Gastrocnemius medialis (tissue), 4 donors: ENCODE measurements at regions not wholly inside any gene's neighbourhood (a gene's known extent, or its start where the extent isn't known, plus 50 kb on each side); places are given as distances from the start of the nearest gene placed in this dataset.
"Not testable (repeated sequence)": the region's sequence is repeated elsewhere in the genome, so short reads cannot be mapped to it uniquely, and the experiment has no call there.

Experiments
- ATAC-seq, 2 donors: fragments of 150-250 bp; one replicate each; pipeline ENCODE4 v1.9.1; 2016
- DNase-seq, 2 donors: peaks; one replicate each; pipeline ENCODE4 v3.0.0-alpha.2; 2019
- H3K27ac ChIP-seq, 4 donors: fragments of 200-600 bp; sonication (generic); 1 replicate in 1 of 4; 2 replicates in 3 of 4; pipeline ENCODE4 v1.5.1; 2016 to 2018; ENCODE audit warnings: mild to moderate bottlenecking in 2 of 4, moderate library complexity in 1 of 4
- H3K27me3 ChIP-seq, 3 donors: fragments of 200-600 bp; sonication (generic) in 2 of 3; 1 replicate in 1 of 3; 2 replicates in 2 of 3; pipeline versions ENCODE4 v1.5.1 to v1.6.0; 2016 to 2019; ENCODE audit warnings: mild to moderate bottlenecking in 1 of 3, moderate library complexity in 1 of 3
- H3K36me3 ChIP-seq, 2 donors: fragments of 200-600 bp; sonication (generic) in 1 of 2; one replicate each; pipeline ENCODE4 v1.5.1; 2017 to 2018
- H3K4me1 ChIP-seq, 2 donors: fragments of 200-600 bp; sonication (generic) in 1 of 2; one replicate each; pipeline ENCODE4 v1.5.1; 2016 to 2017; ENCODE audit warnings: mild to moderate bottlenecking in 2 of 2
- H3K4me3 ChIP-seq, 4 donors: fragments of 200-600 bp; sonication (generic) in 3 of 4; 1 replicate in 1 of 4; 2 replicates in 3 of 4; pipeline ENCODE4 v1.5.1; 2016 to 2019; ENCODE audit warnings: mild to moderate bottlenecking in 2 of 4
- H3K9me3 ChIP-seq, 3 donors: fragments of 200-600 bp; sonication (generic) in 2 of 3; 1 replicate in 1 of 3; 2 replicates in 2 of 3; pipeline ENCODE4 v1.5.1; 2016 to 2019
- CTCF ChIP-seq, 5 experiments: fragments of 450-650 bp in 3 of 5; fragments of 200-600 bp in 2 of 5; sonication (generic) in 2 of 5; IDR thresholded peaks in 4 of 5; conservative IDR thresholded peaks in 1 of 5; 1 replicate in 4 of 5; 2 replicates in 1 of 5; pipeline ENCODE4 v1.5.1; 2016 to 2019; ENCODE audit warnings: antibody characterized with exemption in 5 of 5, mild to moderate bottlenecking in 3 of 5, moderate library complexity in 3 of 5
- POLR2A ChIP-seq, 2 donors: fragments of 450-650 bp; IDR thresholded peaks; one replicate each; pipeline ENCODE4 v1.6.1; 2017; ENCODE audit warnings: antibody characterized with exemption in 2 of 2, mild to moderate bottlenecking in 2 of 2, moderate library complexity in 2 of 2
- in situ Hi-C, 4 donors: fragments of 200-750 bp; cut with MboI; loops; one replicate each; pipeline versions ENCODE4 v1.15.0 to v1.8.0; 2017; ENCODE audit warnings: low sequenced_read_pairs in 4 of 4
- intact Hi-C: fragments of 100-400 bp; cut with DNase I; formaldehyde crosslinking; loops from one replicate; pipeline ENCODE4 v1.15.1; 2023; ENCODE audit warnings: low total_unique reads

GRCh38 chr4:129852434-129852833, 756.5 kb downstream of the C4orf33 start:
- no peak for ATAC-seq
- in situ Hi-C loops = no loop called here
- TF ChIP-seq CTCF (IDR thresholded peaks at IDR 0.05 in 4 of 5, conservative IDR thresholded peaks at IDR 0.05 in 1 of 5) = no peak
- no peak for TF ChIP-seq POLR2A (IDR thresholded peaks at IDR 0.05)
- Histone ChIP-seq H3K9me3 (no peaks in the 10 kb centered on the region), H3K36me3 (no peaks in the 10 kb centered on the region), H3K27ac (no peak overlapping the region), H3K4me1 (no peaks in the 10 kb centered on the region), H3K27me3 (no peaks in the 10 kb centered on the region), H3K4me3 (no peak overlapping the region)
- no peak for DNase-seq
- intact Hi-C loops = no loop called here

GRCh38 chr4:129853685-129854467, 757.9 kb downstream of the C4orf33 start:
- H3K27ac ChIP-seq, H3K27me3 ChIP-seq, H3K4me3 ChIP-seq, intact Hi-C loops, H3K9me3 ChIP-seq, H3K4me1 ChIP-seq, in situ Hi-C loops, H3K36me3 ChIP-seq, ATAC-seq, DNase-seq: not testable (repeated sequence)

- in situ Hi-C loops (no loop called here), intact Hi-C loops (no loop called here)
- Histone ChIP-seq H3K4me1 (no peaks in the 10 kb centered on the region), H3K9me3 (no peaks in the 10 kb centered on the region), H3K27ac (no peak overlapping the region), H3K36me3 (no peaks in the 10 kb centered on the region), H3K4me3 (no peak overlapping the region), H3K27me3 (no peaks in the 10 kb centered on the region)
- ATAC-seq (no peak), DNase-seq (no peak)
- TF ChIP-seq CTCF (IDR thresholded peaks at IDR 0.05 in 4 of 5, conservative IDR thresholded peaks at IDR 0.05 in 1 of 5) (no peak), POLR2A (IDR thresholded peaks at IDR 0.05) (no peak)
These were observed 766.5 kb downstream of the C4orf33 start for GRCh38 chr4:129862461-129862860.

- Histone ChIP-seq H3K9me3 (no peaks in the 10 kb centered on the region), H3K36me3 (no peaks in the 10 kb centered on the region), H3K4me1 (no peaks in the 10 kb centered on the region), H3K27ac (no peak overlapping the region), H3K27me3 (no peaks in the 10 kb centered on the region), H3K4me3 (no peak overlapping the region)
- ATAC-seq (no peak), DNase-seq (no peak)
- in situ Hi-C loops (no loop called here), intact Hi-C loops (no loop called here)
- TF ChIP-seq CTCF (IDR thresholded peaks at IDR 0.05 in 4 of 5, conservative IDR thresholded peaks at IDR 0.05 in 1 of 5) = no peak
- no peak for TF ChIP-seq POLR2A (IDR thresholded peaks at IDR 0.05)
These were observed 767.3 kb downstream of the C4orf33 start for GRCh38 chr4:129863206-129863605.

GRCh38 chr4:129883996-129884395, 788.0 kb downstream of the C4orf33 start:
- Histone ChIP-seq H3K9me3 (no peaks in the 10 kb centered on the region), H3K36me3 (no peaks in the 10 kb centered on the region), H3K4me3 (no peak overlapping the region), H3K27me3 (no peaks in the 10 kb centered on the region), H3K27ac (no peak overlapping the region), H3K4me1 (no peaks in the 10 kb centered on the region)
- ATAC-seq (no peak), DNase-seq (no peak)
- intact Hi-C loops = no loop called here
- in situ Hi-C loops = no loop called here
- TF ChIP-seq CTCF (IDR thresholded peaks at IDR 0.05 in 4 of 5, conservative IDR thresholded peaks at IDR 0.05 in 1 of 5) (no peak), POLR2A (IDR thresholded peaks at IDR 0.05) (no peak)
